ENCODE measurements at regions not wholly inside any gene's neighbourhood (a gene's known extent, or its start where the extent isn't known, plus 50 kb on each side); places are given as distances from the start of the nearest gene placed in this dataset.

DNA sequence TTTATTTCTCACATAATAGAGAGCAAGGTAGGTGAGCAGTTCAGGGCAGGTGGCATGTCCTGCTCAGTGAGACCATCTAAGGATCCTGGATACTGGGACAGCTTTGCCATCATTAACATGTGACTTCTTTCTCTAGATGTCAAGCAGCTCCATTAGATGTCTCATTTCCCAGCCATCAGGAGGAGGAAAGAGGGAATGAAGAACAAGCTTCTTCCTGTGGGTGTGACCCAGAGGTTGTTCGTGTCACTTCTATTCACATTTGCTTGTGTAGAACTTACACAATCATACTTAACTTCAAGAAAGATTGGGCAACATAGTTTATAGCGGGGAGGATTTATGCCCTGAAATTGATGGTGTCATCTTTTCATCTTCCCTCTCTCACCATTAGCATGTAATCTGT, 169.2 kb upstream of the B3GALT2 start:
- no peaks in the 10 kb centered on the region for H3K27me3 ChIP-seq (ENCODE audit: insufficient read depth, low read length)
- no peaks in the 10 kb centered on the region for H3K79me2 ChIP-seq (ENCODE audit: insufficient read depth, low read length)
- no peak overlapping the region for H3K27ac ChIP-seq (ENCODE audit: low read depth, low read length, poor library complexity, severe bottlenecking)
- no peak overlapping the region for H2AFZ ChIP-seq (ENCODE audit: low read length)
- H3K9me2 ChIP-seq (ENCODE audit: low read depth, low read length), result no peaks in the 10 kb centered on the region
- H3K4me2 ChIP-seq (ENCODE audit: low read length), result no peak overlapping the region
- TF ChIP-seq, protein P1, sequence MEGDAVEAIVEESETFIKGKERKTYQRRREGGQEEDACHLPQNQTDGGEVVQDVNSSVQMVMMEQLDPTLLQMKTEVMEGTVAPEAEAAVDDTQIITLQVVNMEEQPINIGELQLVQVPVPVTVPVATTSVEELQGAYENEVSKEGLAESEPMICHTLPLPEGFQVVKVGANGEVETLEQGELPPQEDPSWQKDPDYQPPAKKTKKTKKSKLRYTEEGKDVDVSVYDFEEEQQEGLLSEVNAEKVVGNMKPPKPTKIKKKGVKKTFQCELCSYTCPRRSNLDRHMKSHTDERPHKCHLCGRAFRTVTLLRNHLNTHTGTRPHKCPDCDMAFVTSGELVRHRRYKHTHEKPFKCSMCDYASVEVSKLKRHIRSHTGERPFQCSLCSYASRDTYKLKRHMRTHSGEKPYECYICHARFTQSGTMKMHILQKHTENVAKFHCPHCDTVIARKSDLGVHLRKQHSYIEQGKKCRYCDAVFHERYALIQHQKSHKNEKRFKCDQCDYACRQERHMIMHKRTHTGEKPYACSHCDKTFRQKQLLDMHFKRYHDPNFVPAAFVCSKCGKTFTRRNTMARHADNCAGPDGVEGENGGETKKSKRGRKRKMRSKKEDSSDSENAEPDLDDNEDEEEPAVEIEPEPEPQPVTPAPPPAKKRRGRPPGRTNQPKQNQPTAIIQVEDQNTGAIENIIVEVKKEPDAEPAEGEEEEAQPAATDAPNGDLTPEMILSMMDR (IDR thresholded peaks at IDR 0.05; ENCODE audit: low read length), result no peak
- no peak for TF ChIP-seq EZH2 (IDR thresholded peaks at IDR 0.05; ENCODE audit: borderline replicate concordance, low read length)
- H3F3A ChIP-seq (ENCODE audit: insufficient read depth, low read length), result no peaks in the 10 kb centered on the region
- no peaks in the 10 kb centered on the region for H3K9me3 ChIP-seq (ENCODE audit: low read length)
- H3K4me3 ChIP-seq (ENCODE audit: low read depth, low read length, poor library complexity, severe bottlenecking), result no peak overlapping the region
- H3K9ac ChIP-seq (ENCODE audit: low read length), result no peak overlapping the region
- no peaks in the 10 kb centered on the region for H3K36me3 ChIP-seq (ENCODE audit: insufficient read depth, low read length)
- no peaks in the 10 kb centered on the region for H4K20me1 ChIP-seq (ENCODE audit: insufficient read depth, low read length)
- peaks cover 5% of the 10 kb centered on the region for H3K4me1 ChIP-seq (ENCODE audit: insufficient read depth, low read length, severe bottlenecking)

DNA sequence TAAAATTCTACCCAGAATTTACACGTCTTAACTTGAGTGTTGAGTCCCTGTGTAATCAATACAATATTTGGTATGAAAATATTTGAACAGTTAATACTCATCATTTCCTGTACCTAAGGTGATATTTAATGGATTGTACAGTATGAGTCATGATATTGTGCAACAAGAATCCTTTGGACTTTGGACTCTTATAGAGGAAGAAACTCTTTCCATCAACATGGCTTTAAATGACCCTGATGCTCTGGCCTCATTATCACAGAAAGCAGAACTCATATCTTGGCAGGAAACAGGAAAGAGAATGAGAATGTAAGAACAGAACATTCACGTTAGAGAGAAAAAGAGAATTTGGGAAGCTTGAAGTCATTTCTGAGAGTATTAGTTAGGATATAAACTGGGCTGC, 168.8 kb upstream of the B3GALT2 start:
- Histone ChIP-seq H3K9ac (ENCODE audit: low read length) (no peak overlapping the region), H3K9me3 (ENCODE audit: low read length) (no peaks in the 10 kb centered on the region), H4K20me1 (ENCODE audit: insufficient read depth, low read length) (no peaks in the 10 kb centered on the region), H3K36me3 (ENCODE audit: insufficient read depth, low read length) (no peaks in the 10 kb centered on the region), H3K4me1 (ENCODE audit: insufficient read depth, low read length, severe bottlenecking) (peaks cover 5% of the 10 kb centered on the region), H3K4me3 (ENCODE audit: low read depth, low read length, poor library complexity, severe bottlenecking) (no peak overlapping the region), H3K79me2 (ENCODE audit: insufficient read depth, low read length) (no peaks in the 10 kb centered on the region), H3K4me2 (ENCODE audit: low read length) (no peak overlapping the region), H3F3A (ENCODE audit: insufficient read depth, low read length) (no peaks in the 10 kb centered on the region), H2AFZ (ENCODE audit: low read length) (no peak overlapping the region), H3K27me3 (ENCODE audit: insufficient read depth, low read length) (no peaks in the 10 kb centered on the region), H3K9me2 (ENCODE audit: low read depth, low read length) (no peaks in the 10 kb centered on the region), H3K27ac (ENCODE audit: low read depth, low read length, poor library complexity, severe bottlenecking) (no peak overlapping the region)
- TF ChIP-seq EZH2 (IDR thresholded peaks at IDR 0.05; ENCODE audit: borderline replicate concordance, low read length), result no peak
- TF ChIP-seq, protein P1 (IDR thresholded peaks at IDR 0.05; ENCODE audit: low read length), result no peak

DNA sequence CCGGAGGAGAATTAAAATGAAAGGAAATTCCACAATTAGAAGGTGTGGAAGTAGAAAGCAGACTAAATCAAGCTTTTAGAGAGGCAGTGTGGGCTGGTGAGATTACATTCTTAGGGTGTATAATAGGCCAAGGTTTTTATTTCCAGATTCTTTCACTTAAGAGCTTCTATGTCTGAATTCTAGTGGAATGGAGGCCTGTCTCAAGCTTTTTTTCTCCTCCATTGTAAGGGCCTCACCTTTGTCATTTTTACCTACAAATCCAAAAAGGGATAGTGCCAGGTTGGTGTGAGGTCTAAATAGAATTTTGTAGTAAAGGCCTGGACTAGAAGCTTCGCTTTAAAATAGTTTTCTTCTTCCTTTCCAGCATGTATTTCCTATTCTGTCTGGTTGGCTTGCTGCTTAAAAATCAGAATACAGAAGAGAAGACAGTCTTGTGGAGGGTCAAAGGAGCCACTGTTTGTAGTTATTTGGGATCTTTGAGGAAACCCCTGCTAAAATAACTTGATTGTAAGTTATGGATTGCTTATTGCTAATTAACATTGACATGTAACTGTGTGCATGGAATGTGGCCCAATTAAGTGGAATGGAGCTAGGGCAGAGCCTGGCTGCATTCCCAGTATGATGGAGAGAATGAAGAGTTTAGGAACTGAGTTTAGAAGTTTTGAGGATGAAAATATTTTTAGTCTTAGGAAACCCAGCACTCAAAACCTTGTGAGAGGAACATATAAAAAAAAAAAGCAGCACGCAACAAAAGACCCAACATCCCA, 162.5 kb upstream of the B3GALT2 start:
- H4K20me1 ChIP-seq (ENCODE audit: insufficient read depth, low read length), result no peaks in the 10 kb centered on the region
- H3K27me3 ChIP-seq (ENCODE audit: insufficient read depth, low read length), result no peaks in the 10 kb centered on the region
- no peak overlapping the region for H3K9ac ChIP-seq (ENCODE audit: low read length)
- no peaks in the 10 kb centered on the region for H3K36me3 ChIP-seq (ENCODE audit: insufficient read depth, low read length)
- no peaks in the 10 kb centered on the region for H3F3A ChIP-seq (ENCODE audit: insufficient read depth, low read length)
- no peak overlapping the region for H3K4me2 ChIP-seq (ENCODE audit: low read length)
- no peak overlapping the region for H2AFZ ChIP-seq (ENCODE audit: low read length)
- no peak for TF ChIP-seq EZH2 (IDR thresholded peaks at IDR 0.05; ENCODE audit: borderline replicate concordance, low read length)
- TF ChIP-seq, protein P1 (IDR thresholded peaks at IDR 0.05; ENCODE audit: low read length), result no peak
- no peak overlapping the region for H3K4me3 ChIP-seq (ENCODE audit: low read depth, low read length, poor library complexity, severe bottlenecking)
- H3K9me3 ChIP-seq (ENCODE audit: low read length), result no peaks in the 10 kb centered on the region
- H3K27ac ChIP-seq (ENCODE audit: low read depth, low read length, poor library complexity, severe bottlenecking), result no peak overlapping the region
- H3K79me2 ChIP-seq (ENCODE audit: insufficient read depth, low read length), result no peaks in the 10 kb centered on the region
- H3K4me1 ChIP-seq (ENCODE audit: insufficient read depth, low read length, severe bottlenecking), result peaks cover 6% of the 10 kb centered on the region
- H3K9me2 ChIP-seq (ENCODE audit: low read depth, low read length), result no peaks in the 10 kb centered on the region
